ENCODE measurements at regions not wholly inside any gene's neighbourhood (a gene's known extent, or its start where the extent isn't known, plus 50 kb on each side); places are given as distances from the start of the nearest gene placed in this dataset.

- DNase-seq (ENCODE audit: low spot score), result no peak
Measured at GRCh38 chr4:24637173-24637572, 52.8 kb upstream of the DHX15 start.

GRCh38 chr4:24638396-24638875 lies 54.1 kb upstream of the DHX15 start:
- DNase-seq (ENCODE audit: low spot score), result no peak

GRCh38 chr4:24639714-24640113 lies 55.4 kb upstream of the DHX15 start:
- no peak for DNase-seq (ENCODE audit: low spot score)

- no peak for DNase-seq (ENCODE audit: low spot score)
Measured at GRCh38 chr4:24640366-24640765, 56.0 kb upstream of the DHX15 start.

GRCh38 chr4:24642981-24643547 lies 58.7 kb upstream of the DHX15 start:
- no peak for DNase-seq (ENCODE audit: low spot score)

- no peak for DNase-seq (ENCODE audit: low spot score)
Measured at GRCh38 chr4:24643774-24644520, 59.6 kb upstream of the DHX15 start.

GRCh38 chr4:24644983-24645764 lies 60.8 kb upstream of the DHX15 start:
- no peak for DNase-seq (ENCODE audit: low spot score)

- DNase-seq (ENCODE audit: low spot score), result no peak
Measured at GRCh38 chr4:24645765-24646550, 61.6 kb upstream of the DHX15 start.

GRCh38 chr4:24646798-24647460 lies 62.6 kb upstream of the DHX15 start:
- DNase-seq (ENCODE audit: low spot score), result no peak

GRCh38 chr4:24650849-24651640 lies 66.7 kb upstream of the DHX15 start:
- no peak for DNase-seq (ENCODE audit: low spot score)

- DNase-seq (ENCODE audit: low spot score), result no peak
Measured at GRCh38 chr4:24655326-24655725, 71.0 kb upstream of the DHX15 start.

- DNase-seq (ENCODE audit: low spot score), result no peak
Measured at GRCh38 chr4:24655971-24656370, 71.6 kb upstream of the DHX15 start.

GRCh38 chr4:24656906-24657305 lies 72.6 kb upstream of the DHX15 start:
- no peak for DNase-seq (ENCODE audit: low spot score)

GRCh38 chr4:24657768-24658617 lies 73.6 kb upstream of the DHX15 start:
- DNase-seq (ENCODE audit: low spot score), result peak; percentile 96

- no peak for DNase-seq (ENCODE audit: low spot score)
Measured at GRCh38 chr4:24659241-24659961, 75.0 kb upstream of the DHX15 start.

GRCh38 chr4:24662056-24662455 lies 77.7 kb upstream of the DHX15 start:
- DNase-seq (ENCODE audit: low spot score), result no peak

GRCh38 chr4:24662542-24662941 lies 78.2 kb upstream of the DHX15 start:
- DNase-seq (ENCODE audit: low spot score), result no peak

- no peak for DNase-seq (ENCODE audit: low spot score)
Measured at GRCh38 chr4:24664956-24665355, 80.6 kb upstream of the DHX15 start.

- DNase-seq (ENCODE audit: low spot score), result no peak
Measured at GRCh38 chr4:24666316-24666715, 82.0 kb upstream of the DHX15 start.
